Right cardiac atrium (tissue), 5 donors: ENCODE measurements at regions not wholly inside any gene's neighbourhood (a gene's known extent, or its start where the extent isn't known, plus 50 kb on each side); places are given as distances from the start of the nearest gene placed in this dataset.
"Not testable (repeated sequence)": the region's sequence is repeated elsewhere in the genome, so short reads cannot be mapped to it uniquely, and the experiment has no call there.

Experiments
- ATAC-seq, 2 donors: fragments of 200-7000 bp; cut with Tn5 transposase; one replicate each; pipeline versions ENCODE4 v1.8.0 to v1.9.1; 2020; ENCODE audit warnings: moderate library complexity in 2 of 2, mild to moderate bottlenecking in 1 of 2
- DNase-seq, 3 donors: peaks; one replicate each; pipeline ENCODE4 v3.0.0-alpha.2; 2020
- H3K27ac ChIP-seq: one replicate; pipeline ENCODE4 v1.5.1; 2013; ENCODE audit warnings: mild to moderate bottlenecking, low read length, control low read depth, moderate library complexity
- H3K27me3 ChIP-seq: one replicate; pipeline ENCODE4 v1.6.1; 2013; ENCODE audit not compliant: control insufficient read depth, insufficient read depth
- H3K4me1 ChIP-seq: one replicate; pipeline ENCODE4 v1.6.1; 2013; ENCODE audit warnings: low read length; ENCODE audit not compliant: control insufficient read depth, insufficient read depth
- H3K4me3 ChIP-seq: one replicate; pipeline ENCODE4 v1.5.1; 2013; ENCODE audit warnings: low read length, control low read depth
- H3K9me3 ChIP-seq: one replicate; pipeline ENCODE4 v1.6.1; 2013; ENCODE audit warnings: low read length; ENCODE audit not compliant: control insufficient read depth
- WGBS: extraction: QIAGEN DNeasy Blood & Tissue Kit; methylation state at CpG from one replicate; pipeline ENCODE4 v1.1.7; 2013; 5-methylcytosine and 5-hydroxymethylcytosine counted together
- intact Hi-C, 4 donors: fragments of 100-400 bp; cut with DNase I; formaldehyde crosslinking; loops; one replicate each; pipeline versions ENCODE4 v1.11.0 to v1.14.0; 2022 to 2023
- donor health status: healthy with polysubstance abuse.
- donor health status: DM: no; HTN: yes; CAD: no.
- donor health status: DM: no; HTN: no; CAD: no.
- donor health status: DM: no; HTN: yes; CAD: no; lungs with severe emphysema.
- donor health status: DM: yes; HTN: yes; CAD: no.

DNA sequence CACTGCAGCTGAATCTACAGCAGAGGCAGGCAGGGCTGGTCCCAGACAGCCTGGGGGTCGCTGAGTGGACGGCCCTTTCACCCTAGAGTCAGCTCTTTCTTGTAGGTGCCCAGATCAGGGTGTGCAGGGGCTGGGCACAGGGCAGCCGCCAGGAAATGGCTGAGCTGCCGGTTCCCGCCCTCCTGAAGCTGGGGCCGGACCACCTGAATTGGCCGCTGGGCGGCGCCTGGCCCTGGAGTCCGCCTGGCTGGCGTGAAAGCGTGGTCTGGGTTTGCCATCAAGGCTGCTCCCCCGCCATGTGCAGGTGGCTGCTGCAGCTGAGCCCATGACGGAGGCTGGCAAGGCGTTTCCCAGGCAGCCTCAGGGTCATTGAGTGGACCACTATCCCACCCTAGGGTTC is 85.7 kb downstream of the POTEM start:
- H3K27me3 ChIP-seq, intact Hi-C loops, H3K4me1 ChIP-seq, H3K27ac ChIP-seq, H3K9me3 ChIP-seq, DNase-seq, H3K4me3 ChIP-seq: not testable (repeated sequence)
- peak in 1 of 2 donors; percentile 36 for ATAC-seq
- WGBS = no CpG with 5 or more reads among the region's 15 CpGs

DNA sequence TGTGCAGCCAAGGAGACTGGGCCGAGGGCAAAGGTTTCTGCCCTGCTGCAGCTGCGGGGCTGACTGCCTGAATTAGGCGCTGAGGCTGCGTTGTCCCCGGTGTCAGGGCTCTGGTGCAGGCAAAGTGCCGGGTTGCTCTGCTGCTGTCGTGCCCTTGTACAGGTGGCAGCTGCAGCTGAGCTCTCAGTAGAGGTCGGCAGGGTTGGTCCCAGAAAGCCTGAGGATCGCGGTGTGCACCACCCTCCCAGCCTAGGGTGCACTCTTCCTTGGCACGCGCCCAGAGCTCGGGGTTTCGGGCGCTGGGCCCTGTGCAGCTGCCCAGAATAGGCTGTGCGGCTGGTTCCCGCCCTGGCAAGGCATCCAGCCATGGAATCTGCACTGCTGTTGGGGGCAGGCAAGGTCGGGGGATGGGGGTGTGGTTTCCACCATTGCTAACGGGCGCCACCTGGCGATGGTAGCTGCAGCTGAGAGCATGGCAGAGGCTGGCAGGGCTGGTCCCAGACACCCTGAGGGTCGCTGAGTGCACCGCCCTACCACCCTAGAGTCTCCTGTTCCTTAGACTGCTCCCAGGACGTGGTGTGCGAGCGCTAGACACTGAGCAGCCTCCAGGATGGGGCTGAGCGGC is 86.3 kb downstream of the POTEM start:
- H3K4me3 ChIP-seq, intact Hi-C loops, H3K4me1 ChIP-seq, H3K9me3 ChIP-seq, DNase-seq, H3K27ac ChIP-seq, H3K27me3 ChIP-seq: not testable (repeated sequence)
- WGBS = no CpG with 5 or more reads among the region's 27 CpGs
- ATAC-seq = peak; percentile 45 to 57

DNA sequence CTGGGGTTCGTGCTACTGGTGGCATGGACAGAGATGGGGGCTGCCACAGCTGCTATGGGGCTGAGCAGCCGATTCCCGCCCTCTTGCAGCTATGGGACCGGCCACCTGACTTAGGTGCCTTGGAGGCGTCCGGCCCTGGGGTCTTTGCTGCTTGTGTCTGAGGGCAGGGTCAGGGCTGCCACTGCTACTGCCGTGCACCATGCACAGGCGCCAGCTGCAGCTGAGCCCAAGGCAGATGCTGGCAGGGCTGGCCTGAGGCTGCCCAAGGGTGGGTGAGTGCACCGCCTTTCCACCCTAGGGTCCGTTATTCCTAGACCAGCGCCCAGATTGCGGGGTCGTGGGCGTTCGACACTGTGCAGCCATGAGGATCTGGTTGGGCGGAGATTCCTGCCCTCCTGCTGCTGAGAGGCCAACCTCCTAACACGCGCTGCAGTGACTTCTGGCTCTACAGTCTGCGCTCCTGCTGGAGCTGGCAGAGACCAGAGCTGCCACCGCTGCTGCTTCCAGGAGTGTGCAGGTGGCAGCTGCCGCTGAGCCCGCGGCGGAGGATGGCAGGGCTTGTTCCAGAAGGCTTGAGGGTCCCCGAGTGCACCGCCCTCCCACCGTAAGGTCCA is 87.0 kb downstream of the POTEM start:
- 82% methylated on average over 13 of the region's 27 CpGs for WGBS
- ATAC-seq, DNase-seq, intact Hi-C loops, H3K4me3 ChIP-seq, H3K27ac ChIP-seq, H3K4me1 ChIP-seq, H3K9me3 ChIP-seq, H3K27me3 ChIP-seq: not testable (repeated sequence)

DNA sequence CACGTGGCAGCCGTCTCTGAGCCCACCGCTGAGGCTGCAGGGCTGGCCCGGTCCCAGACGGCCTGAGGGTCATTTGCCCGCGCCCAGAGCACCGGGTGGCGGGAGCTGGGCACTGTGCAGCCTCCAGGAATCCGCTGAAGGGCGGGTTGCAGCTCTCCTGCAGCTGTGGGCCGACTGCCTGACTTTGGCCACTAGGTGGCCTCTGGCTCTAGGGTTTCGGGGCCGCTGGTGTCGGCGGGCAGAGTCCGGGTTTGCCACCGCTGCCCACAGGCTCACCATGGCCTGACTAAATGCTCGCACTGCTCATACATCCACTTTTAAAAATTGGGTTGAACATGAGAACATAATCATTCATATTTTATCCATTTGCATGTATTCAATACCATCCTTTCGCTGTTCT is 87.7 kb downstream of the POTEM start:
- no CpG with 5 or more reads among the region's 20 CpGs for WGBS
- ATAC-seq, H3K4me1 ChIP-seq, H3K27me3 ChIP-seq, H3K27ac ChIP-seq, DNase-seq, H3K9me3 ChIP-seq, intact Hi-C loops, H3K4me3 ChIP-seq: not testable (repeated sequence)

DNA sequence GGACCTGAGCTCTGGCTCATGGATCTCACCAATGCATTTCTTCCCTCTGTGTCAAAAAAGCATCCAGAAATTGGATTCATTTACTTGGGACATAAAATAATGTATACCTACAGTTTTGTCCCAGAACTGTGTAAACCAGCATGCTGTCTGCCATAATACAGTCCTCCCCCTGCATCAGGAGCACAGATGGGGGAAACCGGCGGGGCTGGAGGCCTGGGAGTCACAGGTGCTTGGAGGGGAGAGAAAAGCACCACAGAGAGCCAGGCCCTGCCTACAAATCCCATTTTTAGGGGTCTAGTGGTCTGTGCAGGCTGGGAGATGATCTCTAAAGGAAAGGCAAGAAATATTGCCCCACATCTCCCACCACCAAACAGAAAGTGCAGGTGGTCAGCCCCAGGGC is 91.8 kb downstream of the POTEM start:
- 30% methylated on average over 2 of the region's 2 CpGs for WGBS
- H3K4me3 ChIP-seq, H3K9me3 ChIP-seq, ATAC-seq, H3K4me1 ChIP-seq, intact Hi-C loops, H3K27me3 ChIP-seq, H3K27ac ChIP-seq: not testable (repeated sequence)
- DNase-seq = peak in 1 of 3 donors; percentile 23

DNA sequence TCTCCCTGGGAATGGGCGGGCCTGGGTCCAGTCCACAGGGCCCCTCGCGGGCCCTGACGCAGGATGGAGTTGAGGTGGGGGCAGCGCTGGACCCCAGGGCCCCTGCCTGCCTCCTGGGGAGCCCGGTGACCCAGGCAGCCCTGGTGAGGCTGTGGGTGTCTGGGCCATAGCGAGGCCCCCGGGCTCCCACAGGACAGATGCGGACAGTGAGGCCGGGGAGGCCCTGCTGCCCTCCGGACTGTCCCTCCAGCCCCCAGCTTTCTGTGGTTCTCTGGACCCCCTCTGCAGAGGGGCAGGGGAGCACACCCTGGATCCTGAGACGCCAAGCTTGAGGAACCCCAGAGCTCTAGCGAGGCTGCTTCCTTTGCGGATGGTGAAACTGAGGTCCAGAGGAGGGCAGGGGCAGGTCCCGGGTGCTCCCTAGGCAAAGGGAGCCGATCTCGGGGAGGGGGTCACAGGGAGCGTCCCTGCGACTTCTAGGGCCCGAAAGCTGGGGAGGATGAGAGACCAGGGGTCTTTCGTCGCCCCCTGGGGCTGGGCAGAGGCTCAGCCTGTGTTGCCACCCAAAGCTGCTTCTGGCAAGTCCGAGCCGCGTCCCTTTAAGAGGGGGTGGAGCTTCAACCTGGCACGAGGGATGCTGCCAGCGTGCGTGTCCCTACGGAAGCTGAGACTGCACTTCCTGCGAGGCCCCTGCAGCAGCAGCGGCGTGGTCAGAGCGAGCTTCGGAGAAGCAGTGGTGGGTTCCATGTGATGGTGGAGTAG is 94.6 kb downstream of the POTEM start:
- H3K4me3 ChIP-seq, H3K27ac ChIP-seq, H3K27me3 ChIP-seq, DNase-seq, H3K9me3 ChIP-seq, H3K4me1 ChIP-seq, intact Hi-C loops: not testable (repeated sequence)
- no CpG with 5 or more reads among the region's 34 CpGs for WGBS
- ATAC-seq = peak; percentile 84 to 86

DNA sequence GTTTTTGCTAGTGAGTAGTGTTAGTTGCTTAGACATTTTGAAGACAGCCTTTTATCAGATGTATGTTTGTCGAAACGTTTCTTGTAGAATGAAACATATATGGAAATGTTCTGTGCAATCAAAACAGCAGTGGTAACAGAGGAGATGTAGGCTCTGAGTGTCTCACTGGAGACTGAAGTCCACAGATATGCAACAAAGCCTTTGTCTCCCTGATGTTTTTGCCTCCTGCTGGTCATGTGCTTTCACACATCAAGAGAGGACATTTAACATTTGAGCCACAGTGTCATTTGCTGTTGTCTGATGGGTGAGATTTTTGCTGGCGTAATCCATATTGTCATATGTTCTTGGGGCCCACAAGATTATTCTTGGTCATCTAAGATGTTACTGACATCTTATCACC is 101.7 kb downstream of the POTEM start:
- ATAC-seq, H3K27ac ChIP-seq, H3K9me3 ChIP-seq, DNase-seq, H3K4me3 ChIP-seq, H3K4me1 ChIP-seq, H3K27me3 ChIP-seq, intact Hi-C loops: not testable (repeated sequence)
- 86% methylated on average over 1 of the region's 3 CpGs for WGBS

DNA sequence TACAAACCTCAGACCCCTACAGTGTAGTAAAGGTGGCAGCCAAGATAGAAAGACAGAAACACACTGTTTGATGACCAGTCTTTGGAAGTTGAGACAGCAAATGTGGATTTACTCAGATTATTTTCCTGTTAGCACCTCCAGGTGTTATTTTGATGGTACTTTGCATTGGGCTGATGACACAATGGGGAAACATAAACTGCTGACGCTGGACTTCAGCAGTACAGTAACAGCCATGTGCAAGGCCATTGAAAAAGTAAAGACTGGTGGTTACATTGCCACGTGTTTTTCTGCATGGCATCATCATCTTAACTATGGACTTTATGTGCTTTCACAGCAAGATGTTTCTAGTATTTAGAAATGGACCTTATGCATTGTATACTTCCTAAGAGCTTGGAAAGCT is 105.3 kb downstream of the POTEM start:
- intact Hi-C loops, H3K4me1 ChIP-seq, H3K27me3 ChIP-seq, H3K9me3 ChIP-seq, DNase-seq, H3K27ac ChIP-seq, H3K4me3 ChIP-seq, ATAC-seq: not testable (repeated sequence)
- WGBS = no CpG with 5 or more reads among the region's 2 CpGs

DNA sequence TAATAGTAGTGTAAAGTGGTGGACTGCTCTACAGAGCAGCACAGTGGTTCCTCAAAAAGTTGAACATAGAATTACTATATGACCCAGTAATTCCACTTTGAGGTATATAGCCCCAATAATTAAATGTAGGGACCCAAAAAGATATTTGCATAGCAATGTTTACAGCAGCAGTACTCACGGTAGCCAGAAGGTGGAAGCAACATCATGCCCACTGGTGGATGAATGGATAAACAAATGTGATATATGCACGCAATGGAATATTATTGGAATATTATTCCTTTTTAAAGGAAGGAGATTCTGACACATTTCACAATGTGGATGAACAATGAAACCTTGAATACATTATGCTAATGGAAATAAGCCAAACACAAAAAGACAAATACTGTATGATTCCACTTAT is 121.4 kb downstream of the POTEM start:
- 36% methylated on average over 2 of the region's 2 CpGs for WGBS
- intact Hi-C loops, ATAC-seq, DNase-seq, H3K27ac ChIP-seq, H3K27me3 ChIP-seq, H3K9me3 ChIP-seq, H3K4me1 ChIP-seq, H3K4me3 ChIP-seq: not testable (repeated sequence)

DNA sequence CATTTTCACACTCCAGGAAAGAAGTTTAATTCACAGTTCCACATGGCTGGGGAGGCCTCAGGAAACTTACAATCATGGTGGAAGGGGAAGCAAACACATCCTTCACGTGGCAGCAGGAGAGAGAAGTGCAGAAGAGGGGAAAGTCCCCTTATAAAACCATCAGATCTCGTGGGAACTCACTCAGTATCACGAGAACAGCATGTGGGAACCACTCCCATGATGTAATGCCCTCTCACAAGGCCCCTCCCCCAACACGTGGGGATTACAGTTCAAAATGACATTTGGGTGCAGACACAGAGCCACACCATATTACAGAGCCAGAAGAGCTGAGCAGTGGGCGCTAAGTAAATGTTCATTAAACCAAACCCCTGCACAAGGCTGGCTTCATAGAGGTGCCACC is 126.0 kb downstream of the POTEM start:
- H3K9me3 ChIP-seq, DNase-seq, H3K27ac ChIP-seq, H3K27me3 ChIP-seq, H3K4me3 ChIP-seq, H3K4me1 ChIP-seq, intact Hi-C loops, ATAC-seq: not testable (repeated sequence)
- no CpG with 5 or more reads among the region's 5 CpGs for WGBS

DNA sequence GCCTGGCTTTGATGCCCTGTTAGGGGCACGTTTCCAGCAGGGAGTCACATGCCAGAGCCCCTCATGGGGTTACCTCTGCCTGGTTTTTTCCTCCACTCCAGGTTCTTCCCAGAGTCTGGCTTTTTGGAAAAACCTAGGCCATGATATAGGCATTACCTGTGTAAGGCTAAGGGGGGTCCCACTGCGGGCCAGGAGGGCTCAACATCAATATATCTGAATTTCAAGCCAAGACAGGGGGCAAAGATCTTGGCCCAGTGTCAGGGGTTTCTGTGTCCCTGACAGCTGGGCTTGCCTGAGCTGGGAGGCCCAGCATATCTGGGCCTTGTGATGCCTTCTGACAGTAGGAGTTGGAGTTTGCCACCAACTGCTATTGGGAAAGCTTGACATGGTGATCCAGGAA is 127.5 kb downstream of the POTEM start:
- ATAC-seq, DNase-seq, H3K4me1 ChIP-seq, H3K27ac ChIP-seq, H3K27me3 ChIP-seq, intact Hi-C loops, H3K9me3 ChIP-seq, H3K4me3 ChIP-seq: not testable (repeated sequence)
- 31% methylated on average over 1 of the region's 2 CpGs for WGBS
